IMR-90 (cell line): ENCODE measurements at regions not wholly inside any gene's neighbourhood (a gene's known extent, or its start where the extent isn't known, plus 50 kb on each side); places are given as distances from the start of the nearest gene placed in this dataset.

Experiments used
- ATAC-seq: fragments of 200-7000 bp; cut with Tn5 transposase; 2 replicates; pipeline ENCODE4 v1.9.1; 2020; ENCODE audit warnings: low read depth, mild to moderate bottlenecking, moderate library complexity
- BruUV-seq: library from RNA; stranded (reverse); fragments of 400-500 nt; replicated peaks from 2 replicates; lab custom pipeline; 2021; lab: Mats Ljungman, UMichigan
- CTCF ChIA-PET: fragments of 300-600 bp; formaldehyde crosslinking; extraction: SDS; loops from one replicate; lab custom pipeline; 2021; ENCODE audit warnings: antibody characterized with exemption; lab: Yijun Ruan, JAX
- POLR2A ChIA-PET: fragments of 300-600 bp; sonication (Branson Sonifier 250); formaldehyde crosslinking; loops from one replicate; lab custom pipeline; 2022; ENCODE audit warnings: antibody characterized with exemption; ENCODE audit not compliant: unreplicated experiment; lab: Charles Lee
- DNase-seq: peaks from one replicate; pipeline ENCODE4 v3.0.0; 2013
- H2AFZ ChIP-seq: replicated peaks from 2 replicates; pipeline ENCODE3; 2013; ENCODE audit warnings: low read length, mild to moderate bottlenecking; ENCODE audit not compliant: poor library complexity
- H2AK5ac ChIP-seq: 2 replicates; pipeline ENCODE4 v1.6.1; 2013; ENCODE audit warnings: low read depth, low read length, inconsistent platforms
- H2AK9ac ChIP-seq: replicated peaks from 2 replicates; pipeline ENCODE3; 2013; ENCODE audit warnings: mild to moderate bottlenecking, low read depth, low read length, moderate library complexity; ENCODE audit not compliant: poor library complexity
- H2BK120ac ChIP-seq: 2 replicates; pipeline ENCODE4 v1.6.1; 2013; ENCODE audit warnings: low read depth, low read length, inconsistent platforms
- H2BK15ac ChIP-seq: 3 replicates; pipeline ENCODE4 v1.6.1; 2013; ENCODE audit warnings: low read depth, low read length, inconsistent platforms
- H2BK20ac ChIP-seq: 2 replicates; pipeline ENCODE4 v1.6.1; 2013; ENCODE audit warnings: low read depth, mild to moderate bottlenecking, inconsistent platforms, low read length, moderate library complexity
- H2BK5ac ChIP-seq: 2 replicates; pipeline ENCODE4 v1.6.1; 2013; ENCODE audit warnings: mild to moderate bottlenecking, low read depth, low read length, inconsistent platforms; ENCODE audit not compliant: poor library complexity, severe bottlenecking
- H3K14ac ChIP-seq: replicated peaks from 2 replicates; pipeline ENCODE4 v1.6.1; 2013; ENCODE audit warnings: low read depth, low read length, inconsistent platforms
- H3K18ac ChIP-seq: 2 replicates; pipeline ENCODE4 v1.6.1; 2013; ENCODE audit warnings: low read depth, low read length, control low read depth
- H3K23ac ChIP-seq: 2 replicates; pipeline ENCODE4 v1.6.1; 2013; ENCODE audit warnings: low read depth, low read length, inconsistent platforms
- H3K27ac ChIP-seq: 2 replicates; pipeline ENCODE4 v1.5.1; 2013; ENCODE audit warnings: mild to moderate bottlenecking, control low read depth, low read length; ENCODE audit not compliant: insufficient read depth
- H3K27me3 ChIP-seq: 2 replicates; pipeline ENCODE4 v1.6.1; 2013; ENCODE audit warnings: low read length; ENCODE audit not compliant: control insufficient read depth, insufficient read depth
- H3K36me3 ChIP-seq: 2 replicates; pipeline ENCODE4 v1.6.1; 2013; ENCODE audit warnings: low read length, mixed read lengths; ENCODE audit not compliant: control insufficient read depth, insufficient read depth
- H3K4ac ChIP-seq: 2 replicates; pipeline ENCODE4 v1.6.1; 2013; ENCODE audit warnings: low read depth, low read length, inconsistent platforms
- H3K4me1 ChIP-seq: 2 replicates; pipeline ENCODE4 v1.6.1; 2013; ENCODE audit warnings: low read length, mixed read lengths; ENCODE audit not compliant: control insufficient read depth, insufficient read depth
- H3K4me2 ChIP-seq: 2 replicates; pipeline ENCODE4 v1.6.1; 2013; ENCODE audit warnings: low read depth, mild to moderate bottlenecking, control low read depth, low read length, moderate library complexity
- H3K4me3 ChIP-seq: 2 replicates; pipeline ENCODE4 v1.5.1; 2013; ENCODE audit warnings: low read depth, mild to moderate bottlenecking, control low read depth, low read length, moderate library complexity; ENCODE audit not compliant: insufficient read depth
- H3K56ac ChIP-seq: 2 replicates; pipeline ENCODE4 v1.6.1; 2013; ENCODE audit warnings: low read length, inconsistent platforms; ENCODE audit not compliant: insufficient read depth; ENCODE audit errors: extremely low read depth
- H3K79me1 ChIP-seq, 2 experiments: 2 replicates each; pipeline ENCODE4 v1.6.1; 2013; ENCODE audit warnings: low read length in 2 of 2, inconsistent platforms in 1 of 2, low read depth in 1 of 2
- H3K9ac ChIP-seq: 2 replicates; pipeline ENCODE4 v1.6.1; 2013; ENCODE audit warnings: low read depth, low read length, control low read depth
- H3K9me1 ChIP-seq: 2 replicates; pipeline ENCODE4 v1.6.1; 2013; ENCODE audit warnings: low read length, inconsistent platforms; ENCODE audit not compliant: insufficient read depth
- H3K9me3 ChIP-seq: 2 replicates; pipeline ENCODE4 v1.6.1; 2013; ENCODE audit warnings: low read length; ENCODE audit not compliant: control insufficient read depth, insufficient read depth
- H4K20me1 ChIP-seq: 2 replicates; pipeline ENCODE4 v1.6.1; 2013; ENCODE audit warnings: low read length, inconsistent platforms; ENCODE audit not compliant: insufficient read depth
- H4K5ac ChIP-seq: 2 replicates; pipeline ENCODE4 v1.6.1; 2013; ENCODE audit warnings: mild to moderate bottlenecking, low read depth, low read length, control low read depth
- H4K8ac ChIP-seq, 2 experiments: 2 replicates each; pipeline ENCODE4 v1.6.1; 2013; ENCODE audit warnings: low read depth in 2 of 2, low read length in 2 of 2, control low read depth in 1 of 2, inconsistent platforms in 1 of 2
- H4K91ac ChIP-seq: 2 replicates; pipeline ENCODE4 v1.6.1; 2013; ENCODE audit warnings: low read depth, low read length, inconsistent platforms; ENCODE audit not compliant: insufficient read depth
- CHD1 ChIP-seq: IDR thresholded peaks from 2 replicates; pipeline ENCODE4 v1.6.1; 2012; ENCODE audit warnings: low read depth, low read length, improper control_type of control experiment
- FOS ChIP-seq: fragments of 150-350 bp; IDR thresholded peaks from 2 replicates; pipeline ENCODE4 v1.6.1; 2016; ENCODE audit warnings: low read depth, low read length
- MAZ ChIP-seq: IDR thresholded peaks from 2 replicates; pipeline ENCODE4 v1.6.1; 2012; ENCODE audit warnings: low read depth, mild to moderate bottlenecking, low read length, improper control_type of control experiment, moderate library complexity, borderline replicate concordance
- MXI1 ChIP-seq: IDR thresholded peaks from 2 replicates; pipeline ENCODE4 v1.6.1; 2012; ENCODE audit warnings: low read depth, mild to moderate bottlenecking, low read length, moderate library complexity, borderline replicate concordance
- POLR2A ChIP-seq: IDR thresholded peaks from 2 replicates; pipeline ENCODE4 v1.6.1; 2012; ENCODE audit warnings: mild to moderate bottlenecking, low read depth, low read length
- WGBS, 2 experiments: methylation state at CpG; one replicate each; pipeline versions ENCODE4 v1.1.5 to v1.1.7; 2013; ENCODE audit warnings: missing lambda C conversion rate in 2 of 2; ENCODE audit not compliant: insufficient read length in 1 of 2; ENCODE audit errors: extremely low coverage in 2 of 2; 5-methylcytosine and 5-hydroxymethylcytosine counted together
- dilution Hi-C: fragments of 300-500 bp; cut with HindIII; formaldehyde crosslinking; loops from one replicate; pipeline ENCODE4 v1.14.3; 2018; ENCODE audit warnings: low sequenced_read_pairs; ENCODE audit not compliant: unreplicated experiment
- in situ Hi-C: fragments of 300-500 bp; cut with MboI; formaldehyde crosslinking; loops from 3 replicates; pipeline ENCODE4 v1.14.3; 2019; ENCODE audit warnings: low sequenced_read_pairs, inconsistent platforms, mixed read lengths
- intact Hi-C: fragments of 100-400 bp; cut with micrococcal nuclease; formaldehyde crosslinking; loops from 2 replicates; pipeline ENCODE4 v1.10.0; 2022
- TF ChIP-seq, protein P1 (sequence below): conservative IDR thresholded peaks from 2 replicates; pipeline ENCODE4 v1.5.1; 2012; ENCODE audit warnings: mild to moderate bottlenecking, low read depth, low read length, improper control_type of control experiment
- TF ChIP-seq, protein P2 (sequence below): fragments of 150-350 bp; IDR thresholded peaks from 2 replicates; pipeline ENCODE4 v1.6.1; 2017; ENCODE audit warnings: mild to moderate bottlenecking, antibody characterized with exemption, low read length, low read depth

DNA sequence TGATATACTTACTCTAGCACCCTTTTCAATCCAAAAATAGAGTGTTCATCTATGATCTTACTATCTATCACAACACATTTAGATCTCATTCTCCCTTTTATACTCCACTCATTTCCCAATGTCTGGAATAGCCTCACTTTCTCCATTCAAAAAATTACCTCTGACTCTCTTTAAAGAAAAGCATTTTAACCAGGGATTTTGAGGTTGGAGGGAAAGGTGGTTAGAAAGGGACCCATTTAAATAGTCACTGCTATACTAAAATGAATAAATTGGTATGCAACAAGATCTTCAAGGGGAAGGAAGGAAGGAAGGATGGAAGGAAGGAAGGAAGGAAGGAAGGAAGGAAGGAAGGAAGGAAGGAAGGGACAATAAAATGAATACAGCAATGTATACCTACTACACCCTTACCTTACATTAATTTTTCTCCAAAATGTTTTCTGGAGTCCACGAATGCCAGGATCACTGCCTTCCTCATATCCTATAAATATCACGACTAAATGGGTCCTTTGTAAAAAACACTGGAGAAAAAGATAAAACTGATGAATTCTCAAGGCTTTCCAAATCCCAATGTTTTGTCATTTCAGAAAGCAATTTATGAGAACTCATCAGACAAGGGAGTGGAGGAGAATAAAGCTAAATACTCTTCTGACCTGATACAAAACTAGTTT lies 202.7 kb downstream of the ZEB2 start:
- DNase-seq (no peak), ATAC-seq (no peak)
- no peak overlapping the region for H2BK20ac ChIP-seq
- H3K4ac ChIP-seq = no peak overlapping the region
- no peak overlapping the region for H3K4me2 ChIP-seq
- in situ Hi-C loops (no loop called here), dilution Hi-C loops (no loop called here), intact Hi-C loops (no loop called here)
- no peak overlapping the region for H4K5ac ChIP-seq
- no peaks in the 10 kb centered on the region for H3K27me3 ChIP-seq
- H2BK120ac ChIP-seq = no peak overlapping the region
- H2AK9ac ChIP-seq = no peak overlapping the region
- ChIA-PET POLR2A (no interaction called here), CTCF (no interaction called here)
- H3K23ac ChIP-seq = no peak overlapping the region
- no peak overlapping the region for H3K4me3 ChIP-seq
- no peak overlapping the region for H3K9ac ChIP-seq
- no peak overlapping the region for H4K91ac ChIP-seq
- H3K27ac ChIP-seq = no peak overlapping the region
- no peaks in the 10 kb centered on the region for H3K36me3 ChIP-seq
- no peak overlapping the region for H3K18ac ChIP-seq
- BruUV-seq = no TSS peak
- H4K20me1 ChIP-seq = no peaks in the 10 kb centered on the region
- no peak overlapping the region for H2AFZ ChIP-seq
- H3K9me3 ChIP-seq = peaks cover 3% of the 10 kb centered on the region
- TF ChIP-seq MAZ (no peak), POLR2A (no peak), FOS (no peak), MXI1 (no peak), CHD1 (no peak)
- TF ChIP-seq, protein P1, sequence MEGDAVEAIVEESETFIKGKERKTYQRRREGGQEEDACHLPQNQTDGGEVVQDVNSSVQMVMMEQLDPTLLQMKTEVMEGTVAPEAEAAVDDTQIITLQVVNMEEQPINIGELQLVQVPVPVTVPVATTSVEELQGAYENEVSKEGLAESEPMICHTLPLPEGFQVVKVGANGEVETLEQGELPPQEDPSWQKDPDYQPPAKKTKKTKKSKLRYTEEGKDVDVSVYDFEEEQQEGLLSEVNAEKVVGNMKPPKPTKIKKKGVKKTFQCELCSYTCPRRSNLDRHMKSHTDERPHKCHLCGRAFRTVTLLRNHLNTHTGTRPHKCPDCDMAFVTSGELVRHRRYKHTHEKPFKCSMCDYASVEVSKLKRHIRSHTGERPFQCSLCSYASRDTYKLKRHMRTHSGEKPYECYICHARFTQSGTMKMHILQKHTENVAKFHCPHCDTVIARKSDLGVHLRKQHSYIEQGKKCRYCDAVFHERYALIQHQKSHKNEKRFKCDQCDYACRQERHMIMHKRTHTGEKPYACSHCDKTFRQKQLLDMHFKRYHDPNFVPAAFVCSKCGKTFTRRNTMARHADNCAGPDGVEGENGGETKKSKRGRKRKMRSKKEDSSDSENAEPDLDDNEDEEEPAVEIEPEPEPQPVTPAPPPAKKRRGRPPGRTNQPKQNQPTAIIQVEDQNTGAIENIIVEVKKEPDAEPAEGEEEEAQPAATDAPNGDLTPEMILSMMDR = no peak
- TF ChIP-seq, protein P2, sequence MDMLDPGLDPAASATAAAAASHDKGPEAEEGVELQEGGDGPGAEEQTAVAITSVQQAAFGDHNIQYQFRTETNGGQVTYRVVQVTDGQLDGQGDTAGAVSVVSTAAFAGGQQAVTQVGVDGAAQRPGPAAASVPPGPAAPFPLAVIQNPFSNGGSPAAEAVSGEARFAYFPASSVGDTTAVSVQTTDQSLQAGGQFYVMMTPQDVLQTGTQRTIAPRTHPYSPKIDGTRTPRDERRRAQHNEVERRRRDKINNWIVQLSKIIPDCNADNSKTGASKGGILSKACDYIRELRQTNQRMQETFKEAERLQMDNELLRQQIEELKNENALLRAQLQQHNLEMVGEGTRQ = no peak
- no peak overlapping the region for H2AK5ac ChIP-seq
- WGBS, 2 experiments = no CpG with 5 or more reads among the region's 2 CpGs
- H3K14ac ChIP-seq = no peak overlapping the region
- no peak overlapping the region for H3K56ac ChIP-seq
- H3K79me1 ChIP-seq = peaks cover 6 to 11% of the 10 kb centered on the region in 2 experiments; a peak in 2 of 4 replicates
- H3K9me1 ChIP-seq = no peaks in the 10 kb centered on the region
- no peak overlapping the region for H4K8ac ChIP-seq
- H2BK15ac ChIP-seq = no peak overlapping the region
- H2BK5ac ChIP-seq = no peak overlapping the region
- H3K4me1 ChIP-seq = no peaks in the 10 kb centered on the region
